Right lobe of liver (tissue), 6 donors: ENCODE measurements at regions not wholly inside any gene's neighbourhood (a gene's known extent, or its start where the extent isn't known, plus 50 kb on each side); places are given as distances from the start of the nearest gene placed in this dataset.

Experiments used
- ATAC-seq, 4 donors: fragments of 200-7000 bp; cut with Tn5 transposase; one replicate each; pipeline ENCODE4 v1.9.1; 2020; ENCODE audit warnings: mild to moderate bottlenecking in 4 of 4, moderate library complexity in 4 of 4
- DNase-seq, 3 donors: peaks; one replicate each; pipeline ENCODE4 v3.0.0-alpha.2; 2020
- H3K27ac ChIP-seq, 3 donors: fragments of 200-600 bp; one replicate each; pipeline ENCODE4 v1.8.0; 2022
- H3K27me3 ChIP-seq, 2 donors: fragments of 200-600 bp; one replicate each; pipeline ENCODE4 v1.8.0; 2022
- H3K36me3 ChIP-seq, 4 donors: fragments of 200-600 bp; sonication (generic) in 1 of 4; one replicate each; pipeline versions ENCODE4 v1.5.1 to v1.8.0; 2017 to 2022; ENCODE audit warnings: control low read depth in 1 of 4
- H3K4me1 ChIP-seq, 4 donors: fragments of 200-600 bp; sonication (generic) in 1 of 4; one replicate each; pipeline versions ENCODE4 v1.5.1 to v1.8.0; 2017 to 2022; ENCODE audit warnings: control low read depth in 1 of 4
- H3K4me3 ChIP-seq, 3 donors: fragments of 200-600 bp; one replicate each; pipeline ENCODE4 v1.8.0; 2022
- H3K9me3 ChIP-seq, 4 donors: fragments of 200-600 bp; sonication (generic) in 1 of 4; one replicate each; pipeline versions ENCODE4 v1.5.1 to v1.8.0; 2017 to 2022; ENCODE audit warnings: control low read depth in 1 of 4
- CTCF ChIP-seq, 4 donors: fragments of 200-600 bp in 3 of 4; fragments of 450-650 bp in 1 of 4; IDR thresholded peaks; one replicate each; pipeline versions ENCODE4 v1.5.1 to v1.8.0; 2016 to 2022; ENCODE audit warnings: antibody characterized with exemption in 4 of 4, mild to moderate bottlenecking in 2 of 4
- POLR2A ChIP-seq: fragments of 450-650 bp; IDR thresholded peaks from one replicate; pipeline ENCODE4 v1.6.1; 2017; ENCODE audit warnings: antibody characterized with exemption, mild to moderate bottlenecking
- WGBS: methylation state at CpG from one replicate; pipeline ENCODE4 v1.1.6; 2018; ENCODE audit warnings: low coverage, low lambda C conversion rate; ENCODE audit not compliant: insufficient coverage; ENCODE audit errors: missing lambda C conversion rate; 5-methylcytosine and 5-hydroxymethylcytosine counted together
- intact Hi-C, 2 donors: fragments of 100-400 bp; cut with DNase I; formaldehyde crosslinking; loops; one replicate each; pipeline versions ENCODE4 v1.11.2 to v1.14.1; 2022
- donor health status: DM: no; HTN: yes; CAD: no.
- donor health status: DM: no; HTN: no; CAD: no.
- donor health status: DM: no; HTN: no; CAD: no.
- donor health status: DM: no; HTN: yes; CAD: no.
- donor health status: DM: no; HTN: yes; CAD: no.

DNA sequence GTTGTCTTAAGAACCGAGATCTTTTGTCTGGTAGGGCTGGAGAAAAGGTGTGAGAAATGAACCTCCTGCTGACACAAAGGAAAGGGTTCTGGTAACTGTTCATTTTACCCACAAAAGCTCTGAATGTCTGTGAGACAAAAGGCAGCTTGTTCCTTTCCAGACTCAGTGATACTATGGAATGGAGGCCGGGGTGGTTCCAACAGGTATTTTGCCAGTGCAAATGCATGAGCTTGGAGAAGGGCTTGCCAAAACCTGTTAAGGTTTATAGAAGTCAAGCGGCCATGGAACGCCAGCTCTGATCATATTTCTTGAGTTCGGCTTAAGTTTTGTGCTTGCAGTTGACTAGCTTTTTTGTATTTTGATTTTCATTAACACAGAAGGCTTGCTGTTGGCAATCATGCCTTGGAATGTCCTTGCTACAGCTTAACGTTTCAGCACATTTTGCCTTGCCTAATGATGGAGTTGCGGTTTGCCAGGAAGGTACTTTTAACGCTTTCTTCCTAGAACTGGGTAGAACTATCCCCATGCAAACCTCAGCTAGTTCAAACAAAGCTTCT lies 328.6 kb downstream of the PIK3R1 start:
- 79% methylated on average over 5 of the region's 8 CpGs for WGBS
- H3K27me3 ChIP-seq = no peaks in the 10 kb centered on the region
- intact Hi-C loops = loop anchor here in 1 of 2 donors (10.0 kb wide), 1 partner anchor 59 kb away; no protein-coding TSS in a partner anchor
- ATAC-seq (no peak), DNase-seq (no peak)
- H3K27ac ChIP-seq = no peak overlapping the region
- no peaks in the 10 kb centered on the region for H3K9me3 ChIP-seq
- no peaks in the 10 kb centered on the region for H3K36me3 ChIP-seq
- no peak for TF ChIP-seq CTCF (IDR thresholded peaks at IDR 0.05)
- no peak for TF ChIP-seq POLR2A
- no peak overlapping the region for H3K4me3 ChIP-seq
- no peaks in the 10 kb centered on the region for H3K4me1 ChIP-seq

- 77% methylated on average over 13 of the region's 14 CpGs for WGBS
- no peaks in the 10 kb centered on the region for H3K9me3 ChIP-seq
- intact Hi-C loops = loop anchor here in 1 of 2 donors (10.0 kb wide), 1 partner anchor 60 kb away; no protein-coding TSS in a partner anchor
- DNase-seq = no peak
- peak in 1 of 4 donors; percentile 40 for ATAC-seq
- TF ChIP-seq POLR2A (no peak), CTCF (IDR thresholded peaks at IDR 0.05) (no peak)
- no peaks in the 10 kb centered on the region for H3K27me3 ChIP-seq
- no peak overlapping the region for H3K4me3 ChIP-seq
- no peak overlapping the region for H3K27ac ChIP-seq
- no peaks in the 10 kb centered on the region for H3K4me1 ChIP-seq
- H3K36me3 ChIP-seq = no peaks in the 10 kb centered on the region
These were observed 329.3 kb downstream of the PIK3R1 start for GRCh38 chr5:68544648-68545552.

GRCh38 chr5:68545636-68546295 lies 330.2 kb downstream of the PIK3R1 start:
- H3K4me3 ChIP-seq = no peak overlapping the region
- no peak for ATAC-seq
- intact Hi-C loops = loop anchor here in 1 of 2 donors (10.0 kb wide), 1 partner anchor 61 kb away; no protein-coding TSS in a partner anchor
- DNase-seq = no peak
- 71% methylated on average over 7 of the region's 7 CpGs for WGBS
- no peaks in the 10 kb centered on the region for H3K4me1 ChIP-seq
- no peaks in the 10 kb centered on the region for H3K9me3 ChIP-seq
- no peak overlapping the region for H3K27ac ChIP-seq
- no peaks in the 10 kb centered on the region for H3K27me3 ChIP-seq
- H3K36me3 ChIP-seq = no peaks in the 10 kb centered on the region
- TF ChIP-seq POLR2A (no peak), CTCF (IDR thresholded peaks at IDR 0.05) (no peak)

DNA sequence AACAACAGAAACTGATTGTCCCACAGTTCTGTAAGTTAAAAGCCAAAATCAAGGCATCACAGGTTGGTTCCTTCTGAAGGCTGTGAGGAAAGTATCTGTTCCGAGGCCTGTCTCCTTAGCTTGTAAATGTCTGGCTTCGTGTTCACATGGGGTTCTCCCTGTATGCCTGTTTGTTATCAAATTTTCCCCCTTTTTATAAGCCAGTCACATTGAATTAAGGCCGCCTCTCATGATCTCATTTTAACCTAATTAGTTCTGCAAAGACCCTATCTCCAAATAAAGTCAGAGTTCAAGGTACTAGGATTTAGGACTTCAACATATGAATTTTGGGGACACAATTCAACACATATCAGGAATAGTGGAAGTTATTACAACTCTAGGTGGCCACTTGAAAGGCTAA lies 331.5 kb downstream of the PIK3R1 start:
- TF ChIP-seq POLR2A = no peak
- no peak for TF ChIP-seq CTCF (IDR thresholded peaks at IDR 0.05)
- no peak overlapping the region for H3K4me3 ChIP-seq
- H3K9me3 ChIP-seq = no peaks in the 10 kb centered on the region
- WGBS = 91% methylated on average over 3 of the region's 3 CpGs
- H3K27ac ChIP-seq = no peak overlapping the region
- no peaks in the 10 kb centered on the region for H3K27me3 ChIP-seq
- ATAC-seq (no peak), DNase-seq (no peak)
- H3K4me1 ChIP-seq = no peaks in the 10 kb centered on the region
- intact Hi-C loops = loop anchor here in 1 of 2 donors (10.0 kb wide), 1 partner anchor 62 kb away; no protein-coding TSS in a partner anchor
- no peaks in the 10 kb centered on the region for H3K36me3 ChIP-seq
